HG03469 (cell line): ENCODE measurements at regions not wholly inside any gene's neighbourhood (a gene's known extent, or its start where the extent isn't known, plus 50 kb on each side); places are given as distances from the start of the nearest gene placed in this dataset.

Experiments
- ATAC-seq: cut with Tn5 transposase; IDR thresholded peaks from one replicate; pipeline ENCODE4 v1.9.1; 2021; ENCODE audit warnings: mild to moderate bottlenecking, moderate library complexity, moderate number of reproducible peaks; ENCODE audit not compliant: unreplicated experiment

GRCh38 chr20:53751620-53752318, 158.1 kb upstream of the ZNF217 start:
- ATAC-seq, result no peak

- peak; percentile 72 for ATAC-seq
Observed at GRCh38 chr20:53750827-53751619, 157.4 kb upstream of the ZNF217 start.

- ATAC-seq, result no peak
Observed at GRCh38 chr20:53749499-53749898, 155.9 kb upstream of the ZNF217 start.

- ATAC-seq, result no peak
Observed at GRCh38 chr20:53748821-53749421, 155.3 kb upstream of the ZNF217 start.

- ATAC-seq, result no peak
Observed at GRCh38 chr20:53748176-53748575, 154.5 kb upstream of the ZNF217 start.

- no peak for ATAC-seq
Observed at GRCh38 chr20:53743607-53744260, 150.1 kb upstream of the ZNF217 start.

GRCh38 chr20:53742685-53743081, 149.0 kb upstream of the ZNF217 start:
- ATAC-seq, result no peak

GRCh38 chr20:53741726-53742028, 148.0 kb upstream of the ZNF217 start:
- no peak for ATAC-seq

- no peak for ATAC-seq
Observed at GRCh38 chr20:53739799-53740785, 146.5 kb upstream of the ZNF217 start.

- no peak for ATAC-seq
Observed at GRCh38 chr20:53738945-53739798, 145.5 kb upstream of the ZNF217 start.

GRCh38 chr20:53738039-53738944, 144.7 kb upstream of the ZNF217 start:
- ATAC-seq, result no peak

GRCh38 chr20:53737396-53738038, 143.9 kb upstream of the ZNF217 start:
- ATAC-seq, result no peak

- no peak for ATAC-seq
Observed at GRCh38 chr20:53736757-53737395, 143.2 kb upstream of the ZNF217 start.

- no peak for ATAC-seq
Observed at GRCh38 chr20:53736122-53736756, 142.6 kb upstream of the ZNF217 start.

GRCh38 chr20:53735536-53736050, 142.0 kb upstream of the ZNF217 start:
- ATAC-seq, result no peak

GRCh38 chr20:53734006-53734688, 140.5 kb upstream of the ZNF217 start:
- no peak for ATAC-seq
